ENCODE measurements at regions not wholly inside any gene's neighbourhood (a gene's known extent, or its start where the extent isn't known, plus 50 kb on each side); places are given as distances from the start of the nearest gene placed in this dataset.

DNA sequence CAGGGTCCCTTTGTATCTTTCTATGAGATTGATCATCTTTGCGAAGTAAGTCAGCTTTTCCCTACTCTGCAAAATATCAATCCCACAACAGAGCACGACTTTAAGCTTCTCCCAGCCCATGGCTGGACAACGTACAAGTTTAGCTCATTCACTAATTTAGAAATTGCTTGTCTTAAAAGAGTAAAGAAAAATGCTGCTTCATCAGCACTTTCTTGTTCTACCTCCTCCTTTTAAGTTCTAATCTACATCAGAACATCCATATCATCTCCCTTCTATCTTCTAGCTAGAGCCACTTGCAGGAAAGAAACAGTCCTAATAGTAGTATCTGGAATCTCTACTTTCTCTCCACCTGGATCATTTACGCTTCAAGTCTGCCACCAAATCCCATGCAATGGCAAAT lies 441.2 kb upstream of the ESRRG start:
- intact Hi-C loops (cut with DNase I) = no loop called here
- H3K4me3 ChIP-seq (ENCODE audit: low read length in 3 of 3) = no peak overlapping the region
- FAIRE-seq (no peak), DNase-seq (no peak)
- no peaks in the 10 kb centered on the region for H3K36me3 ChIP-seq (ENCODE audit: control insufficient read depth in 2 of 3, insufficient read depth in 3 of 3, low read length in 3 of 3)
- H3K4me1 ChIP-seq (ENCODE audit: control insufficient read depth in 2 of 3, insufficient read depth in 2 of 3, low read depth in 1 of 3, low read length in 3 of 3) = no peaks in the 10 kb centered on the region
- H3K27ac ChIP-seq (ENCODE audit: low read depth in 2 of 2, low read length in 2 of 2) = no peak overlapping the region
- H3K9ac ChIP-seq (ENCODE audit: low read length in 3 of 3) = no peak overlapping the region
- H3K9me3 ChIP-seq (ENCODE audit: control insufficient read depth in 2 of 3, insufficient read depth in 1 of 3, low read length in 3 of 3) = no peaks in the 10 kb centered on the region
- H3K27me3 ChIP-seq (ENCODE audit: control insufficient read depth, insufficient read depth, low read length) = no peaks in the 10 kb centered on the region
- no peak for TF ChIP-seq CTCF (IDR thresholded peaks at IDR 0.05; ENCODE audit: borderline replicate concordance, extremely low read depth, insufficient read depth)

GRCh38 chr1:217153361-217153760 lies 430.1 kb upstream of the ESRRG start:
- Histone ChIP-seq H3K27me3 (ENCODE audit: control insufficient read depth, insufficient read depth, low read length) (no peaks in the 10 kb centered on the region), H3K4me1 (ENCODE audit: control insufficient read depth in 2 of 3, insufficient read depth in 2 of 3, low read depth in 1 of 3, low read length in 3 of 3) (no peaks in the 10 kb centered on the region), H3K9ac (ENCODE audit: low read length in 3 of 3) (no peak overlapping the region), H3K36me3 (ENCODE audit: control insufficient read depth in 2 of 3, insufficient read depth in 3 of 3, low read length in 3 of 3) (no peaks in the 10 kb centered on the region), H3K27ac (ENCODE audit: low read depth in 2 of 2, low read length in 2 of 2) (no peak overlapping the region), H3K4me3 (ENCODE audit: low read length in 3 of 3) (no peak overlapping the region), H3K9me3 (ENCODE audit: control insufficient read depth in 2 of 3, insufficient read depth in 1 of 3, low read length in 3 of 3) (peaks cover 0 to 3% (median 0%) of the 10 kb centered on the region in 3 donors)
- FAIRE-seq = no peak
- DNase-seq = no peak
- no peak for TF ChIP-seq CTCF (IDR thresholded peaks at IDR 0.05; ENCODE audit: borderline replicate concordance, extremely low read depth, insufficient read depth)
- intact Hi-C loops (cut with DNase I) = no loop called here

DNA sequence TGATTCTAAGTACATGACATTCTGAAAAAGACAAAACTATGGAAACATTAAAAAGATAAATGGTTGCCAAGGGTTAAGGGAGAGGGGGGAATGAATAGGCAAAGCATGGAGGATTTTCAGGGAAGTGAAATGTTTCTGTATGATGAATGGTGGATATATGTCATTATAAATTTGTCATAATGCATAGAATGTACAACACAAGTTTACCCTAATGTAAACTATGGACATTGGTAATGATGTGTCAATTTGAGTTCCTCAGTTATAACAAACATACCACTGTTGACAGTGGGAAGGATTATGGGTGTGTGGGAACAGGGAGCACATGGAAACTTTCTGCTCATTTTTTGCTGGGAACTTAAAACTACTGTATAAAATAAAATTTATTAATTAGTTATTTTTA lies 427.1 kb upstream of the ESRRG start:
- TF ChIP-seq CTCF (IDR thresholded peaks at IDR 0.05; ENCODE audit: borderline replicate concordance, extremely low read depth, insufficient read depth) = no peak
- H3K27ac ChIP-seq (ENCODE audit: low read depth in 2 of 2, low read length in 2 of 2) = no peak overlapping the region
- H3K27me3 ChIP-seq (ENCODE audit: control insufficient read depth, insufficient read depth, low read length) = no peaks in the 10 kb centered on the region
- H3K4me3 ChIP-seq (ENCODE audit: low read length in 3 of 3) = no peak overlapping the region
- H3K9ac ChIP-seq (ENCODE audit: low read length in 3 of 3) = no peak overlapping the region
- H3K4me1 ChIP-seq (ENCODE audit: control insufficient read depth in 2 of 3, insufficient read depth in 2 of 3, low read depth in 1 of 3, low read length in 3 of 3) = no peaks in the 10 kb centered on the region
- no peaks in the 10 kb centered on the region for H3K36me3 ChIP-seq (ENCODE audit: control insufficient read depth in 2 of 3, insufficient read depth in 3 of 3, low read length in 3 of 3)
- FAIRE-seq = no peak
- intact Hi-C loops (cut with DNase I) = no loop called here
- no peak for DNase-seq
- peaks cover 0 to 3% (median 0%) of the 10 kb centered on the region in 3 donors for H3K9me3 ChIP-seq (ENCODE audit: control insufficient read depth in 2 of 3, insufficient read depth in 1 of 3, low read length in 3 of 3)

- no peaks in the 10 kb centered on the region for H3K4me1 ChIP-seq (ENCODE audit: control insufficient read depth in 2 of 3, insufficient read depth in 2 of 3, low read depth in 1 of 3, low read length in 3 of 3)
- no peak overlapping the region for H3K4me3 ChIP-seq (ENCODE audit: low read length in 3 of 3)
- intact Hi-C loops (cut with DNase I) = no loop called here
- no peak overlapping the region for H3K27ac ChIP-seq (ENCODE audit: low read depth in 2 of 2, low read length in 2 of 2)
- FAIRE-seq = no peak
- no peaks in the 10 kb centered on the region for H3K27me3 ChIP-seq (ENCODE audit: control insufficient read depth, insufficient read depth, low read length)
- DNase-seq = no peak
- H3K9me3 ChIP-seq (ENCODE audit: control insufficient read depth in 2 of 3, insufficient read depth in 1 of 3, low read length in 3 of 3) = peaks cover 0 to 3% (median 0%) of the 10 kb centered on the region in 3 donors
- TF ChIP-seq CTCF (IDR thresholded peaks at IDR 0.05; ENCODE audit: borderline replicate concordance, extremely low read depth, insufficient read depth) = no peak
- no peak overlapping the region for H3K9ac ChIP-seq (ENCODE audit: low read length in 3 of 3)
- H3K36me3 ChIP-seq (ENCODE audit: control insufficient read depth in 2 of 3, insufficient read depth in 3 of 3, low read length in 3 of 3) = no peaks in the 10 kb centered on the region
These were observed 426.6 kb upstream of the ESRRG start for GRCh38 chr1:217149791-217150190.

Data from kidney (tissue), 13 donors.